Body of pancreas (tissue), 4 donors: ENCODE measurements at regions not wholly inside any gene's neighbourhood (a gene's known extent, or its start where the extent isn't known, plus 50 kb on each side); places are given as distances from the start of the nearest gene placed in this dataset.

ENCODE experiments used
- POLR2A ChIP-seq, 3 donors: fragments of 450-650 bp; IDR thresholded peaks; one replicate each; pipeline ENCODE4 v1.6.1; 2016; ENCODE audit warnings: antibody characterized with exemption in 3 of 3, mild to moderate bottlenecking in 2 of 3
- TF ChIP-seq, protein P1 (sequence below), 7 experiments: fragments of 450-650 bp in 4 of 7; fragments of 200-600 bp in 3 of 7; sonication (generic) in 3 of 7; IDR thresholded peaks; one replicate each; pipeline ENCODE4 v1.5.1; 2016 to 2019; ENCODE audit warnings: antibody characterized with exemption in 7 of 7

DNA sequence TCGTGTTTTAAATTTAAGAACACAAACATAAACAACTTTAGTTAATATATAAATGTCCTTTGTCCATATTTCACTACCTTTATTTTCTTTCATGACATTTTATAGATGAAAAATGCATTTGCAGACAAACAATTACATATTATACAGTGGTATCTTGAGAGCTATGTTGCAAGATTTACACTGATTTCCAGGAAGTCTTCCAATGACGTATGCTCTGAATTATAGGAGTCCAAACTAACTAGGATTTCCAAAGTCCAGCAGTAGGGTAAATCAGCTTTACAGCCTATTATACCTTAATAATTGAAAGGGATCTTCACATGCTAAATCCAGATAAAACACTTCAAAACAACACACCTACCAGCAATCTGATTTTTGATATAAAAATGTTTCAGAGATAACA, 69.4 kb downstream of the HYCC1 start:
- TF ChIP-seq POLR2A (IDR thresholded peaks at IDR 0.05): no peak
- TF ChIP-seq, protein P1, sequence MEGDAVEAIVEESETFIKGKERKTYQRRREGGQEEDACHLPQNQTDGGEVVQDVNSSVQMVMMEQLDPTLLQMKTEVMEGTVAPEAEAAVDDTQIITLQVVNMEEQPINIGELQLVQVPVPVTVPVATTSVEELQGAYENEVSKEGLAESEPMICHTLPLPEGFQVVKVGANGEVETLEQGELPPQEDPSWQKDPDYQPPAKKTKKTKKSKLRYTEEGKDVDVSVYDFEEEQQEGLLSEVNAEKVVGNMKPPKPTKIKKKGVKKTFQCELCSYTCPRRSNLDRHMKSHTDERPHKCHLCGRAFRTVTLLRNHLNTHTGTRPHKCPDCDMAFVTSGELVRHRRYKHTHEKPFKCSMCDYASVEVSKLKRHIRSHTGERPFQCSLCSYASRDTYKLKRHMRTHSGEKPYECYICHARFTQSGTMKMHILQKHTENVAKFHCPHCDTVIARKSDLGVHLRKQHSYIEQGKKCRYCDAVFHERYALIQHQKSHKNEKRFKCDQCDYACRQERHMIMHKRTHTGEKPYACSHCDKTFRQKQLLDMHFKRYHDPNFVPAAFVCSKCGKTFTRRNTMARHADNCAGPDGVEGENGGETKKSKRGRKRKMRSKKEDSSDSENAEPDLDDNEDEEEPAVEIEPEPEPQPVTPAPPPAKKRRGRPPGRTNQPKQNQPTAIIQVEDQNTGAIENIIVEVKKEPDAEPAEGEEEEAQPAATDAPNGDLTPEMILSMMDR (IDR thresholded peaks at IDR 0.05): no peak
